Natural killer cell treated with Interleukin-12 subunit alpha and Interleukin-12 subunit beta and Interleukin-15 and Interleukin-18, amount 100 ng/mL, for 72 hours (primary cell): ENCODE measurements at regions not wholly inside any gene's neighbourhood (a gene's known extent, or its start where the extent isn't known, plus 50 kb on each side); places are given as distances from the start of the nearest gene placed in this dataset.
"Not testable (repeated sequence)": the region's sequence is repeated elsewhere in the genome, so short reads cannot be mapped to it uniquely, and the experiment has no call there.

Experiments
- ATAC-seq, 2 donors: fragments of 150-1000 bp; cut with Tn5 transposase in 1 of 2; sonication (Bioruptor Pico), chemical (Tn5 transposase) in 1 of 2; 2 replicates each; pipeline ENCODE4 v1.10.0; 2021
- DNase-seq: peaks from one replicate; pipeline ENCODE4 v3.0.0; 2022; ENCODE audit warnings: low spot score
- H3K27ac Mint-ChIP-seq, 2 donors: 1 replicate in 1 of 2; 2 replicates in 1 of 2; pipeline ENCODE4 v1.8.0; 2022; ENCODE audit warnings: mixed read lengths in 2 of 2, mild to moderate bottlenecking in 1 of 2, moderate library complexity in 1 of 2
- H3K27me3 Mint-ChIP-seq, 2 donors: 1 replicate in 1 of 2; 2 replicates in 1 of 2; pipeline ENCODE4 v1.8.0; 2022; ENCODE audit warnings: mixed read lengths in 2 of 2
- H3K36me3 Mint-ChIP-seq: one replicate; pipeline ENCODE4 v1.8.0; 2022; ENCODE audit warnings: mixed read lengths
- H3K4me1 Mint-ChIP-seq, 2 donors: 1 replicate in 1 of 2; 2 replicates in 1 of 2; pipeline ENCODE4 v1.8.0; 2022; ENCODE audit warnings: low read depth in 2 of 2, mixed read lengths in 2 of 2, mild to moderate bottlenecking in 1 of 2
- H3K4me3 Mint-ChIP-seq: one replicate; pipeline ENCODE4 v1.8.0; 2022; ENCODE audit warnings: mixed read lengths
- H3K9me3 Mint-ChIP-seq: 2 replicates; pipeline ENCODE4 v1.8.0; 2022; ENCODE audit warnings: mixed read lengths

- DNase-seq, H3K27me3 Mint-ChIP-seq, H3K36me3 Mint-ChIP-seq, H3K27ac Mint-ChIP-seq, H3K4me3 Mint-ChIP-seq, H3K9me3 Mint-ChIP-seq, ATAC-seq: not testable (repeated sequence)
- H3K4me1 Mint-ChIP-seq = peaks cover 12 to 18% of the 10 kb centered on the region in 2 donors
Measured at GRCh38 chr2:111489460-111489859, 368.7 kb downstream of the BCL2L11 start.

- peak overlapping the region; percentile 83 for H3K4me3 Mint-ChIP-seq
- not testable (repeated sequence) for H3K27me3 Mint-ChIP-seq, H3K9me3 Mint-ChIP-seq, DNase-seq, H3K36me3 Mint-ChIP-seq
- H3K4me1 Mint-ChIP-seq = peaks cover 7 to 11% of the 10 kb centered on the region in 2 donors
- H3K27ac Mint-ChIP-seq = peak overlapping the region; percentile 76 to 81
- ATAC-seq = peak; percentile 61 to 71
Measured at GRCh38 chr2:111491181-111491580, 370.5 kb downstream of the BCL2L11 start.

GRCh38 chr2:111491614-111492013 is 370.9 kb downstream of the BCL2L11 start:
- not testable (repeated sequence) for H3K36me3 Mint-ChIP-seq, H3K27me3 Mint-ChIP-seq, DNase-seq, ATAC-seq, H3K9me3 Mint-ChIP-seq
- peak overlapping the region; percentile 83 for H3K4me3 Mint-ChIP-seq
- peaks cover 7 to 11% of the 10 kb centered on the region in 2 donors for H3K4me1 Mint-ChIP-seq
- H3K27ac Mint-ChIP-seq = peak overlapping the region; percentile 76 to 81

GRCh38 chr2:111492995-111493719 is 372.4 kb downstream of the BCL2L11 start:
- H3K4me3 Mint-ChIP-seq = peak overlapping the region; percentile 79
- not testable (repeated sequence) for H3K36me3 Mint-ChIP-seq, H3K9me3 Mint-ChIP-seq, H3K27me3 Mint-ChIP-seq, DNase-seq
- H3K27ac Mint-ChIP-seq = peak overlapping the region; percentile 81 to 88
- peak in 1 of 2 donors; percentile 17 for ATAC-seq
- peaks cover 15 to 16% of the 10 kb centered on the region in 2 donors for H3K4me1 Mint-ChIP-seq

GRCh38 chr2:111493720-111494078 is 373.0 kb downstream of the BCL2L11 start:
- peak overlapping the region; percentile 79 for H3K4me3 Mint-ChIP-seq
- DNase-seq = not testable (repeated sequence)

GRCh38 chr2:111494288-111494980 is 373.7 kb downstream of the BCL2L11 start:
- Mint-ChIP-seq H3K4me3 (peak overlapping the region; percentile 79), H3K27ac (peak overlapping the region; percentile 81 to 88), H3K4me1 (peaks cover 15 to 16% of the 10 kb centered on the region in 2 donors)
- H3K27me3 Mint-ChIP-seq, H3K36me3 Mint-ChIP-seq, H3K9me3 Mint-ChIP-seq: not testable (repeated sequence)
- DNase-seq (peak; percentile 63), ATAC-seq (peak; percentile 65 to 71)

More at GRCh38 chr2:111493720-111494078, 373.0 kb downstream of the BCL2L11 start:
- peaks cover 15 to 16% of the 10 kb centered on the region in 2 donors for H3K4me1 Mint-ChIP-seq
- H3K9me3 Mint-ChIP-seq, H3K27me3 Mint-ChIP-seq, H3K36me3 Mint-ChIP-seq: not testable (repeated sequence)
- peak overlapping the region; percentile 81 to 88 for H3K27ac Mint-ChIP-seq
- peak; percentile 68 to 81 for ATAC-seq

GRCh38 chr2:111494981-111495315 is 374.2 kb downstream of the BCL2L11 start:
- ATAC-seq = peak; percentile 59 to 83
- H3K9me3 Mint-ChIP-seq, H3K27me3 Mint-ChIP-seq, H3K36me3 Mint-ChIP-seq, DNase-seq: not testable (repeated sequence)
- Mint-ChIP-seq H3K27ac (peak overlapping the region; percentile 59 to 88), H3K4me3 (peak overlapping the region; percentile 74), H3K4me1 (peaks cover 15 to 16% of the 10 kb centered on the region in 2 donors)

GRCh38 chr2:111495636-111496035 is 374.9 kb downstream of the BCL2L11 start:
- H3K9me3 Mint-ChIP-seq, H3K27ac Mint-ChIP-seq, H3K27me3 Mint-ChIP-seq, ATAC-seq, H3K36me3 Mint-ChIP-seq, H3K4me3 Mint-ChIP-seq, DNase-seq: not testable (repeated sequence)
- peaks cover 15 to 16% of the 10 kb centered on the region in 2 donors for H3K4me1 Mint-ChIP-seq

GRCh38 chr2:111496176-111496575 is 375.5 kb downstream of the BCL2L11 start:
- not testable (repeated sequence) for H3K9me3 Mint-ChIP-seq, ATAC-seq, H3K27ac Mint-ChIP-seq, DNase-seq, H3K36me3 Mint-ChIP-seq, H3K27me3 Mint-ChIP-seq, H3K4me3 Mint-ChIP-seq
- H3K4me1 Mint-ChIP-seq = peaks cover 13 to 15% of the 10 kb centered on the region in 2 donors

- H3K36me3 Mint-ChIP-seq, H3K4me3 Mint-ChIP-seq, H3K27me3 Mint-ChIP-seq, H3K27ac Mint-ChIP-seq, H3K9me3 Mint-ChIP-seq, DNase-seq, ATAC-seq: not testable (repeated sequence)
- H3K4me1 Mint-ChIP-seq = peaks cover 8 to 10% of the 10 kb centered on the region in 2 donors
Measured at GRCh38 chr2:111496860-111497259, 376.1 kb downstream of the BCL2L11 start.

GRCh38 chr2:111497270-111497669 is 376.6 kb downstream of the BCL2L11 start:
- H3K9me3 Mint-ChIP-seq, H3K36me3 Mint-ChIP-seq, H3K27ac Mint-ChIP-seq, H3K4me1 Mint-ChIP-seq, DNase-seq, H3K4me3 Mint-ChIP-seq, ATAC-seq, H3K27me3 Mint-ChIP-seq: not testable (repeated sequence)

GRCh38 chr2:111500536-111501062 is 379.9 kb downstream of the BCL2L11 start:
- H3K27me3 Mint-ChIP-seq, H3K4me3 Mint-ChIP-seq, H3K27ac Mint-ChIP-seq, DNase-seq, H3K9me3 Mint-ChIP-seq, ATAC-seq, H3K36me3 Mint-ChIP-seq: not testable (repeated sequence)
- peaks cover 9 to 19% of the 10 kb centered on the region in 2 donors for H3K4me1 Mint-ChIP-seq

- not testable (repeated sequence) for H3K9me3 Mint-ChIP-seq, H3K27me3 Mint-ChIP-seq, DNase-seq, H3K36me3 Mint-ChIP-seq
- Mint-ChIP-seq H3K4me3 (peak overlapping the region; percentile 65), H3K27ac (peak overlapping the region in 1 of 2 donors; percentile 69), H3K4me1 (peaks cover 15 to 27% of the 10 kb centered on the region in 2 donors)
- ATAC-seq = peak in 1 of 2 donors; percentile 50
Measured at GRCh38 chr2:111503844-111504570, 380.0 kb downstream of the ANAPC1 start.
